GM12878 (cell line): ENCODE measurements at regions not wholly inside any gene's neighbourhood (a gene's known extent, or its start where the extent isn't known, plus 50 kb on each side); places are given as distances from the start of the nearest gene placed in this dataset.

Experiments used
- CHD1 ChIP-seq: IDR thresholded peaks from 2 replicates; pipeline ENCODE4 v1.6.1; 2012; ENCODE audit warnings: low read depth, low read length, improper control_type of control experiment
- MEF2A ChIP-seq: IDR thresholded peaks from 2 replicates; pipeline ENCODE4 v1.6.1; 2011; ENCODE audit warnings: low read depth, mild to moderate bottlenecking, low read length, moderate library complexity; ENCODE audit not compliant: insufficient read depth
- ZSCAN29 ChIP-seq: fragments of 450-650 bp; IDR thresholded peaks from 2 replicates; pipeline ENCODE4 v1.6.1; 2017; ENCODE audit warnings: mild to moderate bottlenecking, moderate library complexity
- TF ChIP-seq, protein P1 (sequence below): IDR thresholded peaks from 2 replicates; pipeline ENCODE4 v1.6.1; 2012; ENCODE audit warnings: improper control_type of control experiment, low read depth, low read length; ENCODE audit not compliant: insufficient replicate concordance
- TF ChIP-seq, protein P2 (sequence below): IDR thresholded peaks from 2 replicates; pipeline ENCODE4 v1.6.1; 2011; ENCODE audit warnings: mild to moderate bottlenecking, low read depth, low read length, moderate library complexity; ENCODE audit not compliant: insufficient replicate concordance
- TF ChIP-seq, protein P3 (sequence below): IDR thresholded peaks from 2 replicates; pipeline ENCODE4 v1.6.1; 2012; ENCODE audit warnings: mild to moderate bottlenecking, low read depth, low read length
- TF ChIP-seq, protein P4 (sequence below): fragments of 450-650 bp; IDR thresholded peaks from 2 replicates; pipeline ENCODE4 v1.6.1; 2017; ENCODE audit warnings: mild to moderate bottlenecking, low read depth, inconsistent platforms; ENCODE audit not compliant: poor library complexity, severe bottlenecking

DNA sequence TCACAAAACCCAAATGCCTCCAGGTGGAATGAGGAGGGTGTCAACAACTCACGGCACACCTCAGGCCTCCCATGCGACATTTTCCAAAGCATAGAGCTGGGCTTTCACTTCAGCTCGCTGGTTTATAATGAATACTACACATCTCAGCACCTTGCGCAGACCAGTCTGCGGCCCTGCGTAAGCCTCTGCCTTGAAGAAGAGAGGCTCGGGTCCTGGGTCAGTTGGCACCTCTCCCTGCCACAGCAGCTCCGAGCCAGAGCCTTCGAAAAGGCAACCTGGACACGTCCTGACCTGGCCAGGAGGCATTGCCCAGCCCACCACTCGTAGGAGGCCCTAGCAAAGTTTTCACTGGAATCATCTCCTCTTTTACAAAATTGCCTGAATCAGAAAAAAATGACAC lies 183.0 kb upstream of the AFDN start (continued):
- TF ChIP-seq, protein P1, sequence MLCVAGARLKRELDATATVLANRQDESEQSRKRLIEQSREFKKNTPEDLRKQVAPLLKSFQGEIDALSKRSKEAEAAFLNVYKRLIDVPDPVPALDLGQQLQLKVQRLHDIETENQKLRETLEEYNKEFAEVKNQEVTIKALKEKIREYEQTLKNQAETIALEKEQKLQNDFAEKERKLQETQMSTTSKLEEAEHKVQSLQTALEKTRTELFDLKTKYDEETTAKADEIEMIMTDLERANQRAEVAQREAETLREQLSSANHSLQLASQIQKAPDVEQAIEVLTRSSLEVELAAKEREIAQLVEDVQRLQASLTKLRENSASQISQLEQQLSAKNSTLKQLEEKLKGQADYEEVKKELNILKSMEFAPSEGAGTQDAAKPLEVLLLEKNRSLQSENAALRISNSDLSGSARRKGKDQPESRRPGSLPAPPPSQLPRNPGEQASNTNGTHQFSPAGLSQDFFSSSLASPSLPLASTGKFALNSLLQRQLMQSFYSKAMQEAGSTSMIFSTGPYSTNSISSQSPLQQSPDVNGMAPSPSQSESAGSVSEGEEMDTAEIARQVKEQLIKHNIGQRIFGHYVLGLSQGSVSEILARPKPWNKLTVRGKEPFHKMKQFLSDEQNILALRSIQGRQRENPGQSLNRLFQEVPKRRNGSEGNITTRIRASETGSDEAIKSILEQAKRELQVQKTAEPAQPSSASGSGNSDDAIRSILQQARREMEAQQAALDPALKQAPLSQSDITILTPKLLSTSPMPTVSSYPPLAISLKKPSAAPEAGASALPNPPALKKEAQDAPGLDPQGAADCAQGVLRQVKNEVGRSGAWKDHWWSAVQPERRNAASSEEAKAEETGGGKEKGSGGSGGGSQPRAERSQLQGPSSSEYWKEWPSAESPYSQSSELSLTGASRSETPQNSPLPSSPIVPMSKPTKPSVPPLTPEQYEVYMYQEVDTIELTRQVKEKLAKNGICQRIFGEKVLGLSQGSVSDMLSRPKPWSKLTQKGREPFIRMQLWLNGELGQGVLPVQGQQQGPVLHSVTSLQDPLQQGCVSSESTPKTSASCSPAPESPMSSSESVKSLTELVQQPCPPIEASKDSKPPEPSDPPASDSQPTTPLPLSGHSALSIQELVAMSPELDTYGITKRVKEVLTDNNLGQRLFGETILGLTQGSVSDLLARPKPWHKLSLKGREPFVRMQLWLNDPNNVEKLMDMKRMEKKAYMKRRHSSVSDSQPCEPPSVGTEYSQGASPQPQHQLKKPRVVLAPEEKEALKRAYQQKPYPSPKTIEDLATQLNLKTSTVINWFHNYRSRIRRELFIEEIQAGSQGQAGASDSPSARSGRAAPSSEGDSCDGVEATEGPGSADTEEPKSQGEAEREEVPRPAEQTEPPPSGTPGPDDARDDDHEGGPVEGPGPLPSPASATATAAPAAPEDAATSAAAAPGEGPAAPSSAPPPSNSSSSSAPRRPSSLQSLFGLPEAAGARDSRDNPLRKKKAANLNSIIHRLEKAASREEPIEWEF, result no peak
- TF ChIP-seq, protein P2, sequence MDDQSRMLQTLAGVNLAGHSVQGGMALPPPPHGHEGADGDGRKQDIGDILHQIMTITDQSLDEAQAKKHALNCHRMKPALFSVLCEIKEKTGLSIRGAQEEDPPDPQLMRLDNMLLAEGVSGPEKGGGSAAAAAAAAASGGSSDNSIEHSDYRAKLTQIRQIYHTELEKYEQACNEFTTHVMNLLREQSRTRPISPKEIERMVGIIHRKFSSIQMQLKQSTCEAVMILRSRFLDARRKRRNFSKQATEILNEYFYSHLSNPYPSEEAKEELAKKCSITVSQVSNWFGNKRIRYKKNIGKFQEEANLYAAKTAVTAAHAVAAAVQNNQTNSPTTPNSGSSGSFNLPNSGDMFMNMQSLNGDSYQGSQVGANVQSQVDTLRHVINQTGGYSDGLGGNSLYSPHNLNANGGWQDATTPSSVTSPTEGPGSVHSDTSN, result no peak
- TF ChIP-seq MEF2A (no peak), CHD1 (no peak), ZSCAN29 (no peak)
- TF ChIP-seq, protein P3, sequence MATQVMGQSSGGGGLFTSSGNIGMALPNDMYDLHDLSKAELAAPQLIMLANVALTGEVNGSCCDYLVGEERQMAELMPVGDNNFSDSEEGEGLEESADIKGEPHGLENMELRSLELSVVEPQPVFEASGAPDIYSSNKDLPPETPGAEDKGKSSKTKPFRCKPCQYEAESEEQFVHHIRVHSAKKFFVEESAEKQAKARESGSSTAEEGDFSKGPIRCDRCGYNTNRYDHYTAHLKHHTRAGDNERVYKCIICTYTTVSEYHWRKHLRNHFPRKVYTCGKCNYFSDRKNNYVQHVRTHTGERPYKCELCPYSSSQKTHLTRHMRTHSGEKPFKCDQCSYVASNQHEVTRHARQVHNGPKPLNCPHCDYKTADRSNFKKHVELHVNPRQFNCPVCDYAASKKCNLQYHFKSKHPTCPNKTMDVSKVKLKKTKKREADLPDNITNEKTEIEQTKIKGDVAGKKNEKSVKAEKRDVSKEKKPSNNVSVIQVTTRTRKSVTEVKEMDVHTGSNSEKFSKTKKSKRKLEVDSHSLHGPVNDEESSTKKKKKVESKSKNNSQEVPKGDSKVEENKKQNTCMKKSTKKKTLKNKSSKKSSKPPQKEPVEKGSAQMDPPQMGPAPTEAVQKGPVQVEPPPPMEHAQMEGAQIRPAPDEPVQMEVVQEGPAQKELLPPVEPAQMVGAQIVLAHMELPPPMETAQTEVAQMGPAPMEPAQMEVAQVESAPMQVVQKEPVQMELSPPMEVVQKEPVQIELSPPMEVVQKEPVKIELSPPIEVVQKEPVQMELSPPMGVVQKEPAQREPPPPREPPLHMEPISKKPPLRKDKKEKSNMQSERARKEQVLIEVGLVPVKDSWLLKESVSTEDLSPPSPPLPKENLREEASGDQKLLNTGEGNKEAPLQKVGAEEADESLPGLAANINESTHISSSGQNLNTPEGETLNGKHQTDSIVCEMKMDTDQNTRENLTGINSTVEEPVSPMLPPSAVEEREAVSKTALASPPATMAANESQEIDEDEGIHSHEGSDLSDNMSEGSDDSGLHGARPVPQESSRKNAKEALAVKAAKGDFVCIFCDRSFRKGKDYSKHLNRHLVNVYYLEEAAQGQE, result no peak
- TF ChIP-seq, protein P4, sequence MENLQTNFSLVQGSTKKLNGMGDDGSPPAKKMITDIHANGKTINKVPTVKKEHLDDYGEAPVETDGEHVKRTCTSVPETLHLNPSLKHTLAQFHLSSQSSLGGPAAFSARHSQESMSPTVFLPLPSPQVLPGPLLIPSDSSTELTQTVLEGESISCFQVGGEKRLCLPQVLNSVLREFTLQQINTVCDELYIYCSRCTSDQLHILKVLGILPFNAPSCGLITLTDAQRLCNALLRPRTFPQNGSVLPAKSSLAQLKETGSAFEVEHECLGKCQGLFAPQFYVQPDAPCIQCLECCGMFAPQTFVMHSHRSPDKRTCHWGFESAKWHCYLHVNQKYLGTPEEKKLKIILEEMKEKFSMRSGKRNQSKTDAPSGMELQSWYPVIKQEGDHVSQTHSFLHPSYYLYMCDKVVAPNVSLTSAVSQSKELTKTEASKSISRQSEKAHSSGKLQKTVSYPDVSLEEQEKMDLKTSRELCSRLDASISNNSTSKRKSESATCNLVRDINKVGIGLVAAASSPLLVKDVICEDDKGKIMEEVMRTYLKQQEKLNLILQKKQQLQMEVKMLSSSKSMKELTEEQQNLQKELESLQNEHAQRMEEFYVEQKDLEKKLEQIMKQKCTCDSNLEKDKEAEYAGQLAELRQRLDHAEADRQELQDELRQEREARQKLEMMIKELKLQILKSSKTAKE, result no peak
